Smooth muscle cell (in vitro differentiated cells): ENCODE measurements at regions not wholly inside any gene's neighbourhood (a gene's known extent, or its start where the extent isn't known, plus 50 kb on each side); places are given as distances from the start of the nearest gene placed in this dataset.

Experiments
- DNase-seq: peaks from one replicate; lab custom pipeline; 2025; ENCODE audit not compliant: unreplicated experiment; lab: John Stamatoyannopoulos, UW
- H2AFZ ChIP-seq: fragments of 200-600 bp; sonication (generic); 2 replicates; pipeline ENCODE4 v1.6.0; 2016; ENCODE audit warnings: antibody characterized with exemption, low read depth, mild to moderate bottlenecking
- H3F3A ChIP-seq: fragments of 200-600 bp; sonication (generic); 2 replicates; pipeline ENCODE4 v1.6.0; 2017; ENCODE audit warnings: antibody characterized with exemption, low read depth
- H3K27ac ChIP-seq: fragments of 200-600 bp; sonication (generic); 2 replicates; pipeline ENCODE4 v1.5.1; 2016; ENCODE audit warnings: low read depth, mild to moderate bottlenecking
- H3K27me3 ChIP-seq: fragments of 200-600 bp; sonication (generic); 2 replicates; pipeline ENCODE4 v1.6.1; 2016; ENCODE audit warnings: low read depth, mild to moderate bottlenecking
- H3K36me3 ChIP-seq: fragments of 200-600 bp; sonication (generic); 2 replicates; pipeline ENCODE4 v1.5.1; 2016; ENCODE audit warnings: low read depth
- H3K4me1 ChIP-seq: fragments of 200-600 bp; sonication (generic); 2 replicates; pipeline ENCODE4 v1.5.1; 2016; ENCODE audit warnings: low read depth
- H3K4me2 ChIP-seq: fragments of 200-600 bp; sonication (generic); 2 replicates; pipeline ENCODE4 v1.6.0; 2016; ENCODE audit warnings: mild to moderate bottlenecking
- H3K4me3 ChIP-seq: fragments of 200-600 bp; sonication (generic); 2 replicates; pipeline ENCODE4 v1.5.1; 2016; ENCODE audit warnings: mild to moderate bottlenecking
- H3K79me2 ChIP-seq: fragments of 200-600 bp; sonication (generic); 2 replicates; pipeline ENCODE4 v1.6.0; 2016; ENCODE audit warnings: low read depth, mild to moderate bottlenecking
- H3K9ac ChIP-seq: fragments of 200-600 bp; sonication (generic); 2 replicates; pipeline ENCODE4 v1.6.0; 2016; ENCODE audit warnings: low read depth
- H3K9me3 ChIP-seq: fragments of 200-600 bp; sonication (generic); replicated peaks from 2 replicates; pipeline ENCODE4 v1.5.1; 2016; ENCODE audit warnings: low read depth
- H4K20me1 ChIP-seq: fragments of 200-600 bp; sonication (generic); 2 replicates; pipeline ENCODE4 v1.6.0; 2016; ENCODE audit warnings: low read depth
- CTCF ChIP-seq: fragments of 200-600 bp; sonication (generic); IDR thresholded peaks from 2 replicates; pipeline ENCODE4 v1.5.1; 2017; ENCODE audit warnings: borderline replicate concordance, mild to moderate bottlenecking, antibody characterized with exemption; ENCODE audit not compliant: insufficient read depth, poor library complexity, severe bottlenecking
- WGBS: methylation state at CpG from one replicate; pipeline ENCODE4 v1.1.7; 2016; ENCODE audit warnings: low lambda C conversion rate; 5-methylcytosine and 5-hydroxymethylcytosine counted together

- H3K4me2 ChIP-seq: no peak overlapping the region
- H3F3A ChIP-seq: no peaks in the 10 kb centered on the region
- H2AFZ ChIP-seq: no peak overlapping the region
- H3K27me3 ChIP-seq: no peaks in the 10 kb centered on the region
- H3K4me3 ChIP-seq: no peak overlapping the region
- 63% methylated on average over 14 of the region's 14 CpGs for WGBS
- no peaks in the 10 kb centered on the region for H3K4me1 ChIP-seq
- H3K9me3 ChIP-seq: no peaks in the 10 kb centered on the region
- TF ChIP-seq CTCF: no peak
- H3K79me2 ChIP-seq: no peaks in the 10 kb centered on the region
- H4K20me1 ChIP-seq: no peaks in the 10 kb centered on the region
- H3K36me3 ChIP-seq: no peaks in the 10 kb centered on the region
- no peak overlapping the region for H3K27ac ChIP-seq
- H3K9ac ChIP-seq: no peak overlapping the region
- DNase-seq: no peak
These were observed 222.2 kb downstream of the CYP26B1 start for GRCh38 chr2:71925268-71926088.

DNA sequence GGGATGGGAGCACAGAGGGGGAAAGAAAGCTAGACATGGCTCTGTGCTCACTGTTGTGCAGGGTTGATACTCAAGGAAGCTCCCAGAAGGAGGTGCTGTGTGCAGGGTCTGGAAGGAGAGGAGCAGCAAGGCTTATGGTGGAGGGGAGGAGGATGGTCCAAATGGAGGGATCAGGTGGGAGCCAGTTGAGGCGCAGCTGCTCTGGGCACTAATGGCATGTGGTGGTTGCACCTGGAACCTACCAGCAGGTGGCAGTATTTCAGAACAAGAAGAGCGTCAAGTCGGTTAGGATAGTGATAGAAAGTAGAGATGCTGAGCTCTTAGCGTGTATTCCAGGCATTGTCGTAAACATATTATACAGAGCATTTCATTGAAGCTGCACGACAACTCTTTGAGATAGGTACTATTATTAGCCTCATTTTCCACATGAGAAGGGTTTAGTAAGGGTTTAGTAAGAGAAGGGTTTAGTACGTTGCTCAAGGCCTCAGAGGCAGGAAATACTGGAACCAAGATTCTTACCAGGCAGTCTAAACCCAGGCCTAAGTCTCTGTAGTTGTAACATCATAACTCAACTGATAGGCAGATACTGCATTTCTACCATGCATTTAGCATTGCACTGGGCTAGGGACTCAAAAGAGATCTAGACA is 223.7 kb downstream of the CYP26B1 start:
- H3K4me3 ChIP-seq: no peak overlapping the region
- no peaks in the 10 kb centered on the region for H3K79me2 ChIP-seq
- no peak overlapping the region for H3K9ac ChIP-seq
- peak; percentile 79 for TF ChIP-seq CTCF
- no peak overlapping the region for H3K4me2 ChIP-seq
- H3K9me3 ChIP-seq: no peaks in the 10 kb centered on the region
- no peak overlapping the region for H3K27ac ChIP-seq
- no peaks in the 10 kb centered on the region for H3K4me1 ChIP-seq
- DNase-seq: no peak
- H3K36me3 ChIP-seq: no peaks in the 10 kb centered on the region
- no peak overlapping the region for H2AFZ ChIP-seq
- H3F3A ChIP-seq: no peaks in the 10 kb centered on the region
- 32% methylated on average over 7 of the region's 7 CpGs for WGBS
- no peaks in the 10 kb centered on the region for H3K27me3 ChIP-seq
- H4K20me1 ChIP-seq: no peaks in the 10 kb centered on the region

DNA sequence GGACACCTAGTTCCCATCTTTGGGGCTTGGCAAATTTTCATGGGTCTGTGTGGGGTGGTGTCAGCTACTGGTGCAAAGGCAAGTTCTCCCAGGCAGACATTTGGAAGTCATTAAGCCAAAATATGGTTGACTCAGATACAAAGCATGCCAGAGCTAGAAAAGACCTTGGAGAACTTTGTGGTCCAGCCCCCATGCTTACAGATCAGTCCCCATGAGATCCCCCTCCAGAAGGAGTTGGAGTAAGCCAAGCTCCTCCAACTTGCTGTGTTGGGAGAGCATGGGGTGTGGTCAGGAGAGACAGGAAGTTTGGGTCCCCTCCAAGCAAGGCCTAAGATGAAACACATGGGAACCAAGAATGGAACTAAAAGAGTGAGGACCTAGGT is 224.5 kb downstream of the CYP26B1 start:
- Histone ChIP-seq H3K9me3 (no peaks in the 10 kb centered on the region), H3K4me1 (no peaks in the 10 kb centered on the region), H3K36me3 (no peaks in the 10 kb centered on the region), H3K79me2 (no peaks in the 10 kb centered on the region), H3K4me2 (no peak overlapping the region), H3K9ac (no peak overlapping the region), H3K27ac (no peak overlapping the region), H3K27me3 (no peaks in the 10 kb centered on the region), H3K4me3 (no peak overlapping the region), H2AFZ (no peak overlapping the region), H3F3A (no peaks in the 10 kb centered on the region), H4K20me1 (no peaks in the 10 kb centered on the region)
- TF ChIP-seq CTCF: no peak
- no peak for DNase-seq
